DND-41 (cell line): ENCODE measurements at regions not wholly inside any gene's neighbourhood (a gene's known extent, or its start where the extent isn't known, plus 50 kb on each side); places are given as distances from the start of the nearest gene placed in this dataset.

ENCODE experiments used
- EZH2 ChIP-seq: IDR thresholded peaks from 3 replicates; pipeline ENCODE4 v1.6.1; 2012; ENCODE audit warnings: borderline replicate concordance, low read depth, mild to moderate bottlenecking, moderate library complexity, low read length, inconsistent platforms; ENCODE audit not compliant: severe bottlenecking
- TF ChIP-seq, protein P1 (sequence below): IDR thresholded peaks from 2 replicates; pipeline ENCODE4 v1.5.1; 2012; ENCODE audit warnings: borderline replicate concordance, low read length, moderate library complexity, mild to moderate bottlenecking; ENCODE audit not compliant: poor library complexity, severe bottlenecking; ENCODE audit errors: extremely low read depth

DNA sequence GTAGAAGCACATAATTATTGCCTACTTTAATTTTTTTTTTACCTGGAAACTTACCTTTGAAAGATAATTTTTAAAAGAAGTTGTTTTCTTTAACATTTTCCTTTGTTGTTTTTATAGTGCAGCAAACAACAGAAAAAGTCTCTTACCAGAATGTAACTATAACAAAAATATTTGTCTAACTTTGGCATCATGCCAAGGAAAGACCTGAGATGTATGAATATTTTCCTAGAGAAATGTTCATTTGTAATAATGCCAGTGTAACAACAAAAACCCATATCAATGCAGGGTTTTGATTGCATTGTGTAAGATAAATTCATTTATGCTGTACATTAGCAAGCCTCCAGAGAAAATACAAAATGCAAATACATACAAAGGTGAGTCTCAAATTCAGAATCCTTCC, 775.7 kb downstream of the SI start:
- TF ChIP-seq EZH2 = no peak
- TF ChIP-seq, protein P1, sequence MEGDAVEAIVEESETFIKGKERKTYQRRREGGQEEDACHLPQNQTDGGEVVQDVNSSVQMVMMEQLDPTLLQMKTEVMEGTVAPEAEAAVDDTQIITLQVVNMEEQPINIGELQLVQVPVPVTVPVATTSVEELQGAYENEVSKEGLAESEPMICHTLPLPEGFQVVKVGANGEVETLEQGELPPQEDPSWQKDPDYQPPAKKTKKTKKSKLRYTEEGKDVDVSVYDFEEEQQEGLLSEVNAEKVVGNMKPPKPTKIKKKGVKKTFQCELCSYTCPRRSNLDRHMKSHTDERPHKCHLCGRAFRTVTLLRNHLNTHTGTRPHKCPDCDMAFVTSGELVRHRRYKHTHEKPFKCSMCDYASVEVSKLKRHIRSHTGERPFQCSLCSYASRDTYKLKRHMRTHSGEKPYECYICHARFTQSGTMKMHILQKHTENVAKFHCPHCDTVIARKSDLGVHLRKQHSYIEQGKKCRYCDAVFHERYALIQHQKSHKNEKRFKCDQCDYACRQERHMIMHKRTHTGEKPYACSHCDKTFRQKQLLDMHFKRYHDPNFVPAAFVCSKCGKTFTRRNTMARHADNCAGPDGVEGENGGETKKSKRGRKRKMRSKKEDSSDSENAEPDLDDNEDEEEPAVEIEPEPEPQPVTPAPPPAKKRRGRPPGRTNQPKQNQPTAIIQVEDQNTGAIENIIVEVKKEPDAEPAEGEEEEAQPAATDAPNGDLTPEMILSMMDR = no peak
